K562 (cell line): ENCODE measurements at regions not wholly inside any gene's neighbourhood (a gene's known extent, or its start where the extent isn't known, plus 50 kb on each side); places are given as distances from the start of the nearest gene placed in this dataset.

Experiments
- ATAC-seq: fragments of 200-7000 bp; cut with Tn5 transposase; 3 replicates; pipeline ENCODE4 v1.9.1; 2020; ENCODE audit warnings: moderate library complexity
- BruUV-seq: library from RNA; stranded (reverse); fragments of 400-500 nt; replicated peaks from 2 replicates; lab custom pipeline; 2021; lab: Mats Ljungman, UMichigan
- CTCF ChIA-PET: fragments of 300-600 bp; formaldehyde crosslinking; extraction: SDS; loops from one replicate; lab custom pipeline; 2021; ENCODE audit warnings: low intra/inter-chr PET ratio; lab: Yijun Ruan, JAX
- POLR2A ChIA-PET: fragments of 300-600, 350-650 bp; sonication (Branson Sonifier 250); formaldehyde crosslinking; extraction: SDS; loops from one replicate; lab custom pipeline; 2021; ENCODE audit warnings: antibody characterized with exemption, inconsistent platforms; lab: Yijun Ruan, JAX
- DNase-seq, 4 experiments: peaks; one replicate each; pipeline versions ENCODE4 v3.0.0 to v3.0.0-alpha.2; 2011 to 2018; ENCODE audit warnings: low spot score in 3 of 4, mixed read lengths in 3 of 4; ENCODE audit errors: extremely low read depth in 1 of 4
- FAIRE-seq: peaks from 2 replicates; lab custom pipeline; 2011; peaks lifted over from hg19 to GRCh38; lab: Jason Lieb, UNC
- H2AFZ ChIP-seq: 2 replicates; pipeline ENCODE4 v1.6.0; 2011; ENCODE audit warnings: low read depth, low read length, control low read depth, inconsistent platforms
- H3K27ac ChIP-seq: fragments of 200-600 bp; 3 replicates; pipeline ENCODE4 v1.8.0; 2011; ENCODE audit warnings: low read depth, mild to moderate bottlenecking, control low read depth, inconsistent platforms, low read length, moderate library complexity, mixed read lengths; ENCODE audit errors: extremely low read depth
- H3K27me3 ChIP-seq, 2 experiments: fragments of 300-600 bp in 1 of 2; 2 replicates in 1 of 2; 3 replicates in 1 of 2; pipeline versions ENCODE4 v1.6.0 to v1.8.0; 2011; ENCODE audit warnings: inconsistent platforms in 2 of 2, low read length in 2 of 2, mild to moderate bottlenecking in 1 of 2, mixed read lengths in 1 of 2, moderate library complexity in 1 of 2; ENCODE audit not compliant: control insufficient read depth in 2 of 2, insufficient read depth in 2 of 2
- H3K36me3 ChIP-seq: fragments of 300-600 bp; 3 replicates; pipeline ENCODE4 v1.8.0; 2011; ENCODE audit warnings: mild to moderate bottlenecking, low read length, inconsistent platforms; ENCODE audit not compliant: control insufficient read depth, insufficient read depth
- H3K4me1 ChIP-seq, 2 experiments: fragments of 200-600 bp in 1 of 2; replicated peaks in 1 of 2; 2 replicates in 1 of 2; 3 replicates in 1 of 2; pipeline versions ENCODE4 v1.5.1 to v1.8.0; 2011; ENCODE audit warnings: inconsistent platforms in 2 of 2, low read length in 2 of 2, mild to moderate bottlenecking in 1 of 2, mixed read lengths in 1 of 2, moderate library complexity in 1 of 2; ENCODE audit not compliant: control insufficient read depth in 2 of 2, insufficient read depth in 2 of 2
- H3K4me2 ChIP-seq: 2 replicates; pipeline ENCODE4 v1.6.1; 2011; ENCODE audit warnings: low read length, control low read depth, inconsistent platforms, mixed read lengths; ENCODE audit not compliant: insufficient read depth
- H3K4me3 ChIP-seq: fragments of 200-600 bp; sonication (generic), shearing (Covaris generic); 2 replicates; pipeline ENCODE4 v1.5.1; 2016; ENCODE audit warnings: control low read depth, inconsistent platforms
- H3K79me2 ChIP-seq: fragments of 200-600 bp; 3 replicates; pipeline ENCODE4 v1.8.0; 2011; ENCODE audit warnings: low read length, inconsistent platforms; ENCODE audit not compliant: control insufficient read depth, insufficient read depth
- H3K9ac ChIP-seq, 2 experiments: 2 replicates each; pipeline versions ENCODE4 v1.6.0 to v1.6.1; 2011; ENCODE audit warnings: low read depth in 2 of 2, low read length in 2 of 2, control low read depth in 1 of 2, inconsistent platforms in 1 of 2, mild to moderate bottlenecking in 1 of 2, mixed read lengths in 1 of 2; ENCODE audit not compliant: insufficient read depth in 1 of 2
- H3K9me1 ChIP-seq: one replicate; pipeline ENCODE4 v1.6.0; 2011; ENCODE audit warnings: inconsistent platforms, mild to moderate bottlenecking, low read length, moderate library complexity; ENCODE audit not compliant: control insufficient read depth, insufficient read depth
- H3K9me3 ChIP-seq: replicated peaks from 2 replicates; pipeline ENCODE4 v1.5.1; 2011; ENCODE audit warnings: low read depth, low read length, inconsistent platforms; ENCODE audit not compliant: control insufficient read depth, insufficient read depth
- H4K20me1 ChIP-seq: replicated peaks from 2 replicates; pipeline ENCODE4 v1.6.1; 2011; ENCODE audit warnings: low read length, inconsistent platforms, mixed read lengths; ENCODE audit not compliant: control insufficient read depth, insufficient read depth
- CBFA2T3 ChIP-seq: fragments of 450-650 bp; IDR thresholded peaks from 2 replicates; pipeline ENCODE4 v1.6.1; 2017
- ZNF23 ChIP-seq: fragments of 250-450 bp; sonication (Bioruptor Pico); IDR thresholded peaks from 2 replicates; pipeline ENCODE4 v1.4.0; 2020; ENCODE audit warnings: mild to moderate bottlenecking
- ZNF668 ChIP-seq: fragments of 250-450 bp; sonication (Bioruptor Pico); IDR thresholded peaks from 2 replicates; pipeline ENCODE4 v1.8.0; 2022; ENCODE audit warnings: mild to moderate bottlenecking, inconsistent platforms
- WGBS: fragments of 100-300 bp; shearing (Covaris generic); methylation state at CpG from one replicate; pipeline ENCODE4 v1.1.6; 2016; ENCODE audit warnings: low coverage, mixed read lengths; ENCODE audit not compliant: insufficient coverage; ENCODE audit errors: missing lambda C conversion rate; 5-methylcytosine and 5-hydroxymethylcytosine counted together
- in situ Hi-C: fragments of 300-500 bp; cut with MboI; formaldehyde crosslinking; loops from 4 replicates; pipeline ENCODE4 v1.15.0; 2018; ENCODE audit warnings: inconsistent platforms, mixed read lengths
- intact Hi-C: fragments of 100-400 bp; cut with micrococcal nuclease; formaldehyde crosslinking; loops from 2 replicates; pipeline ENCODE4 v1.14.2; 2022
- TF ChIP-seq, protein P1 (sequence below): sonication (generic); formaldehyde crosslinking; IDR thresholded peaks from 2 replicates; pipeline ENCODE4 v1.8.1; 2023; ENCODE audit warnings: mild to moderate bottlenecking, missing genetic modification reagents, moderate library complexity
- TF ChIP-seq, protein P2 (sequence below): fragments of 450-650 bp; IDR thresholded peaks from 2 replicates; pipeline ENCODE4 v1.6.1; 2018; ENCODE audit warnings: mild to moderate bottlenecking, low read depth; ENCODE audit not compliant: partially characterized antibody
- TF ChIP-seq, protein P3 (sequence below), 2 experiments: fragments of 450-650 bp; IDR thresholded peaks; 2 replicates each; pipeline ENCODE4 v1.6.1; 2018; ENCODE audit warnings: mild to moderate bottlenecking in 2 of 2, low read depth in 1 of 2; ENCODE audit not compliant: partially characterized antibody in 2 of 2
- TF ChIP-seq, protein P4 (sequence below): fragments of 250-450 bp; sonication (Bioruptor Pico); IDR thresholded peaks from 2 replicates; pipeline ENCODE4 v1.8.0; 2021; ENCODE audit warnings: borderline replicate concordance, mild to moderate bottlenecking, moderate library complexity; ENCODE audit not compliant: poor library complexity, severe bottlenecking
- TF ChIP-seq, protein P5 (sequence below): fragments of 250-450 bp; sonication (Bioruptor Pico); IDR thresholded peaks from 2 replicates; pipeline ENCODE4 v1.4.0; 2020
- TF ChIP-seq, protein P6 (sequence below): fragments of 250-450 bp; sonication (Bioruptor Pico); IDR thresholded peaks from 2 replicates; pipeline ENCODE4 v1.5.0; 2021; ENCODE audit warnings: mild to moderate bottlenecking, borderline replicate concordance

DNA sequence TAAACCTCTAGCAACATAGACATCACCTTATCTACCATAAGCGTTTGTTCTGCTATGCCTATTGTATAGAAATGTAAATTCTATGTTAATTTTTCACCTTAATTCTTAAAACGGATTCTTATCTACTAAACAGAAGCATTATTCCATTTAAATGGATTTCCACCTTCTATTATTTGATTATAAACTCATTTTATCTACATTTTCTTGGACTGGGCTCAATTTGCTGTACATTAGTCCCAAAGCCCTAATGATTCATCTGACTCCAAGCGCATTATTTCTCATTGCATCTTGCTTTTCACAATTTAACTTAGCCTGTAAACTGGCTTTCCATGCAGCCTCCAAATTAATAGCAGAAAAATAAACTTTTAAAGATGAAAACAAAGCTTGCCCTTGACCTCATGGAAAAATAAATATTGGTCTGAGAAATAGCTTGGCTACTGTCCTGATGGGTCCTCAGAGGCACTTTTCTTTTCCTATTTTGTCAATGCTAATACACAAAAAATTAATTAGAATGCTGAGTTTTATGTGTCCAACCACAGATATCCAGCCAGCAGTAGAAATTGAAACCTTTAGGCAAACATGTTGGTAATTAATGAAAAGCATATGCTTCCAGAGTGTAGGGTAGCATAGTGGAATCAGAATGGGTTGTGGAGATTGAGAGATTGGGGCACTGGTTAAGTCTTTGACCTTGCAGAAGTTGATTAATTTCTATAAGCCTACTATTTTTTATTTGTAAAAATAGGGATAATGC is 81.4 kb upstream of the CFAP20DC start:
- no peak for DNase-seq
- Histone ChIP-seq H4K20me1 (no peaks in the 10 kb centered on the region), H3K27me3 (no peaks in the 10 kb centered on the region; a peak in 1 of 5 replicates), H3K4me2 (no peak overlapping the region), H2AFZ (no peak overlapping the region), H3K36me3 (no peaks in the 10 kb centered on the region), H3K9ac (no peak overlapping the region), H3K4me3 (no peak overlapping the region), H3K79me2 (no peaks in the 10 kb centered on the region), H3K4me1 (no peaks in the 10 kb centered on the region), H3K9me3 (no peaks in the 10 kb centered on the region), H3K9me1 (no peaks in the 10 kb centered on the region), H3K27ac (no peak overlapping the region)
- intact Hi-C loops = no loop called here
- WGBS = 3% methylated on average over 3 of the region's 3 CpGs
- POLR2A ChIA-PET = no interaction called here
- FAIRE-seq = no peak
- no TSS peak for BruUV-seq
- no peak for ATAC-seq
- CTCF ChIA-PET = no interaction called here
- in situ Hi-C loops = no loop called here
- TF ChIP-seq, protein P1, sequence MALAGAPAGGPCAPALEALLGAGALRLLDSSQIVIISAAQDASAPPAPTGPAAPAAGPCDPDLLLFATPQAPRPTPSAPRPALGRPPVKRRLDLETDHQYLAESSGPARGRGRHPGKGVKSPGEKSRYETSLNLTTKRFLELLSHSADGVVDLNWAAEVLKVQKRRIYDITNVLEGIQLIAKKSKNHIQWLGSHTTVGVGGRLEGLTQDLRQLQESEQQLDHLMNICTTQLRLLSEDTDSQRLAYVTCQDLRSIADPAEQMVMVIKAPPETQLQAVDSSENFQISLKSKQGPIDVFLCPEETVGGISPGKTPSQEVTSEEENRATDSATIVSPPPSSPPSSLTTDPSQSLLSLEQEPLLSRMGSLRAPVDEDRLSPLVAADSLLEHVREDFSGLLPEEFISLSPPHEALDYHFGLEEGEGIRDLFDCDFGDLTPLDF (CRISPR knock-in tag) = no peak
- TF ChIP-seq, protein P2, sequence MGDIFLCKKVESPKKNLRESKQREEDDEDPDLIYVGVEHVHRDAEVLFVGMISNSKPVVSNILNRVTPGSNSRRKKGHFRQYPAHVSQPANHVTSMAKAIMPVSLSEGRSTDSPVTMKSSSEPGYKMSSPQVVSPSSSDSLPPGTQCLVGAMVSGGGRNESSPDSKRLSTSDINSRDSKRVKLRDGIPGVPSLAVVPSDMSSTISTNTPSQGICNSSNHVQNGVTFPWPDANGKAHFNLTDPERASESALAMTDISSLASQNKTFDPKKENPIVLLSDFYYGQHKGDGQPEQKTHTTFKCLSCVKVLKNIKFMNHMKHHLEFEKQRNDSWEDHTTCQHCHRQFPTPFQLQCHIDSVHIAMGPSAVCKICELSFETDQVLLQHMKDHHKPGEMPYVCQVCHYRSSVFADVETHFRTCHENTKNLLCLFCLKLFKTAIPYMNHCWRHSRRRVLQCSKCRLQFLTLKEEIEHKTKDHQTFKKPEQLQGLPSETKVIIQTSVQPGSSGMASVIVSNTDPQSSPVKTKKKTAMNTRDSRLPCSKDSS = no peak
- no peak for TF ChIP-seq ZNF668 (CRISPR knock-in tag)
- TF ChIP-seq ZNF23 (CRISPR knock-in tag) = no peak
- TF ChIP-seq, protein P3, sequence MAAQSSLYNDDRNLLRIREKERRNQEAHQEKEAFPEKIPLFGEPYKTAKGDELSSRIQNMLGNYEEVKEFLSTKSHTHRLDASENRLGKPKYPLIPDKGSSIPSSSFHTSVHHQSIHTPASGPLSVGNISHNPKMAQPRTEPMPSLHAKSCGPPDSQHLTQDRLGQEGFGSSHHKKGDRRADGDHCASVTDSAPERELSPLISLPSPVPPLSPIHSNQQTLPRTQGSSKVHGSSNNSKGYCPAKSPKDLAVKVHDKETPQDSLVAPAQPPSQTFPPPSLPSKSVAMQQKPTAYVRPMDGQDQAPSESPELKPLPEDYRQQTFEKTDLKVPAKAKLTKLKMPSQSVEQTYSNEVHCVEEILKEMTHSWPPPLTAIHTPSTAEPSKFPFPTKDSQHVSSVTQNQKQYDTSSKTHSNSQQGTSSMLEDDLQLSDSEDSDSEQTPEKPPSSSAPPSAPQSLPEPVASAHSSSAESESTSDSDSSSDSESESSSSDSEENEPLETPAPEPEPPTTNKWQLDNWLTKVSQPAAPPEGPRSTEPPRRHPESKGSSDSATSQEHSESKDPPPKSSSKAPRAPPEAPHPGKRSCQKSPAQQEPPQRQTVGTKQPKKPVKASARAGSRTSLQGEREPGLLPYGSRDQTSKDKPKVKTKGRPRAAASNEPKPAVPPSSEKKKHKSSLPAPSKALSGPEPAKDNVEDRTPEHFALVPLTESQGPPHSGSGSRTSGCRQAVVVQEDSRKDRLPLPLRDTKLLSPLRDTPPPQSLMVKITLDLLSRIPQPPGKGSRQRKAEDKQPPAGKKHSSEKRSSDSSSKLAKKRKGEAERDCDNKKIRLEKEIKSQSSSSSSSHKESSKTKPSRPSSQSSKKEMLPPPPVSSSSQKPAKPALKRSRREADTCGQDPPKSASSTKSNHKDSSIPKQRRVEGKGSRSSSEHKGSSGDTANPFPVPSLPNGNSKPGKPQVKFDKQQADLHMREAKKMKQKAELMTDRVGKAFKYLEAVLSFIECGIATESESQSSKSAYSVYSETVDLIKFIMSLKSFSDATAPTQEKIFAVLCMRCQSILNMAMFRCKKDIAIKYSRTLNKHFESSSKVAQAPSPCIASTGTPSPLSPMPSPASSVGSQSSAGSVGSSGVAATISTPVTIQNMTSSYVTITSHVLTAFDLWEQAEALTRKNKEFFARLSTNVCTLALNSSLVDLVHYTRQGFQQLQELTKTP (IDR thresholded peaks at IDR 0.05; ENCODE audit: low read depth in 1 of 2, partially characterized antibody in 2 of 2) = no peak
- no peak for TF ChIP-seq CBFA2T3
- TF ChIP-seq, protein P4, sequence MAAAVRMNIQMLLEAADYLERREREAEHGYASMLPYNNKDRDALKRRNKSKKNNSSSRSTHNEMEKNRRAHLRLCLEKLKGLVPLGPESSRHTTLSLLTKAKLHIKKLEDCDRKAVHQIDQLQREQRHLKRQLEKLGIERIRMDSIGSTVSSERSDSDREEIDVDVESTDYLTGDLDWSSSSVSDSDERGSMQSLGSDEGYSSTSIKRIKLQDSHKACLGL (CRISPR knock-in tag) = no peak
- TF ChIP-seq, protein P5, sequence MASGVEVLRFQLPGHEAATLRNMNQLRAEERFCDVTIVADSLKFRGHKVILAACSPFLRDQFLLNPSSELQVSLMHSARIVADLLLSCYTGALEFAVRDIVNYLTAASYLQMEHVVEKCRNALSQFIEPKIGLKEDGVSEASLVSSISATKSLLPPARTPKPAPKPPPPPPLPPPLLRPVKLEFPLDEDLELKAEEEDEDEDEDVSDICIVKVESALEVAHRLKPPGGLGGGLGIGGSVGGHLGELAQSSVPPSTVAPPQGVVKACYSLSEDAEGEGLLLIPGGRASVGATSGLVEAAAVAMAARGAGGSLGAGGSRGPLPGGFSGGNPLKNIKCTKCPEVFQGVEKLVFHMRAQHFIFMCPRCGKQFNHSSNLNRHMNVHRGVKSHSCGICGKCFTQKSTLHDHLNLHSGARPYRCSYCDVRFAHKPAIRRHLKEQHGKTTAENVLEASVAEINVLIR (CRISPR knock-in tag) = no peak
- TF ChIP-seq, protein P6, sequence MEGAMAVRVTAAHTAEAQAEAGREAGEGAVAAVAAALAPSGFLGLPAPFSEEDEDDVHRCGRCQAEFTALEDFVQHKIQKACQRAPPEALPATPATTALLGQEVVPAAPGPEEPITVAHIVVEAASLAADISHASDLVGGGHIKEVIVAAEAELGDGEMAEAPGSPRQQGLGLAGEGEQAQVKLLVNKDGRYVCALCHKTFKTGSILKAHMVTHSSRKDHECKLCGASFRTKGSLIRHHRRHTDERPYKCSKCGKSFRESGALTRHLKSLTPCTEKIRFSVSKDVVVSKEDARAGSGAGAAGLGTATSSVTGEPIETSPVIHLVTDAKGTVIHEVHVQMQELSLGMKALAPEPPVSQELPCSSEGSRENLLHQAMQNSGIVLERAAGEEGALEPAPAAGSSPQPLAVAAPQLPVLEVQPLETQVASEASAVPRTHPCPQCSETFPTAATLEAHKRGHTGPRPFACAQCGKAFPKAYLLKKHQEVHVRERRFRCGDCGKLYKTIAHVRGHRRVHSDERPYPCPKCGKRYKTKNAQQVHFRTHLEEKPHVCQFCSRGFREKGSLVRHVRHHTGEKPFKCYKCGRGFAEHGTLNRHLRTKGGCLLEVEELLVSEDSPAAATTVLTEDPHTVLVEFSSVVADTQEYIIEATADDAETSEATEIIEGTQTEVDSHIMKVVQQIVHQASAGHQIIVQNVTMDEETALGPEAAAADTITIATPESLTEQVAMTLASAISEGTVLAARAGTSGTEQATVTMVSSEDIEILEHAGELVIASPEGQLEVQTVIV (CRISPR knock-in tag) = no peak
